ENCODE measurements at regions not wholly inside any gene's neighbourhood (a gene's known extent, or its start where the extent isn't known, plus 50 kb on each side); places are given as distances from the start of the nearest gene placed in this dataset.

- ATAC-seq: no peak
- no peak for TF ChIP-seq ZNF70 (CRISPR knock-in tag; IDR thresholded peaks at IDR 0.05)
- TF ChIP-seq, protein P1, sequence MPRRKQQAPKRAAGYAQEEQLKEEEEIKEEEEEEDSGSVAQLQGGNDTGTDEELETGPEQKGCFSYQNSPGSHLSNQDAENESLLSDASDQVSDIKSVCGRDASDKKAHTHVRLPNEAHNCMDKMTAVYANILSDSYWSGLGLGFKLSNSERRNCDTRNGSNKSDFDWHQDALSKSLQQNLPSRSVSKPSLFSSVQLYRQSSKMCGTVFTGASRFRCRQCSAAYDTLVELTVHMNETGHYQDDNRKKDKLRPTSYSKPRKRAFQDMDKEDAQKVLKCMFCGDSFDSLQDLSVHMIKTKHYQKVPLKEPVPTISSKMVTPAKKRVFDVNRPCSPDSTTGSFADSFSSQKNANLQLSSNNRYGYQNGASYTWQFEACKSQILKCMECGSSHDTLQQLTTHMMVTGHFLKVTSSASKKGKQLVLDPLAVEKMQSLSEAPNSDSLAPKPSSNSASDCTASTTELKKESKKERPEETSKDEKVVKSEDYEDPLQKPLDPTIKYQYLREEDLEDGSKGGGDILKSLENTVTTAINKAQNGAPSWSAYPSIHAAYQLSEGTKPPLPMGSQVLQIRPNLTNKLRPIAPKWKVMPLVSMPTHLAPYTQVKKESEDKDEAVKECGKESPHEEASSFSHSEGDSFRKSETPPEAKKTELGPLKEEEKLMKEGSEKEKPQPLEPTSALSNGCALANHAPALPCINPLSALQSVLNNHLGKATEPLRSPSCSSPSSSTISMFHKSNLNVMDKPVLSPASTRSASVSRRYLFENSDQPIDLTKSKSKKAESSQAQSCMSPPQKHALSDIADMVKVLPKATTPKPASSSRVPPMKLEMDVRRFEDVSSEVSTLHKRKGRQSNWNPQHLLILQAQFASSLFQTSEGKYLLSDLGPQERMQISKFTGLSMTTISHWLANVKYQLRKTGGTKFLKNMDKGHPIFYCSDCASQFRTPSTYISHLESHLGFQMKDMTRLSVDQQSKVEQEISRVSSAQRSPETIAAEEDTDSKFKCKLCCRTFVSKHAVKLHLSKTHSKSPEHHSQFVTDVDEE (CRISPR knock-in tag; IDR thresholded peaks at IDR 0.05): no peak
- no peak for TF ChIP-seq ZFP30 (CRISPR knock-in tag; IDR thresholded peaks at IDR 0.05)
- TF ChIP-seq, protein P2, sequence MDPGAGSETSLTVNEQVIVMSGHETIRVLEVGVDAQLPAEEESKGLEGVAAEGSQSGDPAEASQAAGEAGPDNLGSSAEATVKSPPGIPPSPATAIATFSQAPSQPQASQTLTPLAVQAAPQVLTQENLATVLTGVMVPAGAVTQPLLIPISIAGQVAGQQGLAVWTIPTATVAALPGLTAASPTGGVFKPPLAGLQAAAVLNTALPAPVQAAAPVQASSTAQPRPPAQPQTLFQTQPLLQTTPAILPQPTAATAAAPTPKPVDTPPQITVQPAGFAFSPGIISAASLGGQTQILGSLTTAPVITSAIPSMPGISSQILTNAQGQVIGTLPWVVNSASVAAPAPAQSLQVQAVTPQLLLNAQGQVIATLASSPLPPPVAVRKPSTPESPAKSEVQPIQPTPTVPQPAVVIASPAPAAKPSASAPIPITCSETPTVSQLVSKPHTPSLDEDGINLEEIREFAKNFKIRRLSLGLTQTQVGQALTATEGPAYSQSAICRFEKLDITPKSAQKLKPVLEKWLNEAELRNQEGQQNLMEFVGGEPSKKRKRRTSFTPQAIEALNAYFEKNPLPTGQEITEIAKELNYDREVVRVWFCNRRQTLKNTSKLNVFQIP (CRISPR knock-in tag; IDR thresholded peaks at IDR 0.05; ENCODE audit: borderline replicate concordance, low read depth): no peak
- TF ChIP-seq, protein P3, sequence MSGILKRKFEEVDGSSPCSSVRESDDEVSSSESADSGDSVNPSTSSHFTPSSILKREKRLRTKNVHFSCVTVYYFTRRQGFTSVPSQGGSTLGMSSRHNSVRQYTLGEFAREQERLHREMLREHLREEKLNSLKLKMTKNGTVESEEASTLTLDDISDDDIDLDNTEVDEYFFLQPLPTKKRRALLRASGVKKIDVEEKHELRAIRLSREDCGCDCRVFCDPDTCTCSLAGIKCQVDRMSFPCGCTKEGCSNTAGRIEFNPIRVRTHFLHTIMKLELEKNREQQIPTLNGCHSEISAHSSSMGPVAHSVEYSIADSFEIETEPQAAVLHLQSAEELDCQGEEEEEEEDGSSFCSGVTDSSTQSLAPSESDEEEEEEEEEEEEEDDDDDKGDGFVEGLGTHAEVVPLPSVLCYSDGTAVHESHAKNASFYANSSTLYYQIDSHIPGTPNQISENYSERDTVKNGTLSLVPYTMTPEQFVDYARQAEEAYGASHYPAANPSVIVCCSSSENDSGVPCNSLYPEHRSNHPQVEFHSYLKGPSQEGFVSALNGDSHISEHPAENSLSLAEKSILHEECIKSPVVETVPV (CRISPR knock-in tag; IDR thresholded peaks at IDR 0.05): no peak
- no peak for TF ChIP-seq SNAI2 (CRISPR knock-in tag; IDR thresholded peaks at IDR 0.05)
- TF ChIP-seq CSDC2 (CRISPR knock-in tag; IDR thresholded peaks at IDR 0.05): no peak
- no peak for TF ChIP-seq ARNTL (CRISPR knock-in tag; IDR thresholded peaks at IDR 0.05; ENCODE audit: borderline replicate concordance, low read depth)
- TF ChIP-seq BACH2 (CRISPR knock-in tag; IDR thresholded peaks at IDR 0.05; ENCODE audit: borderline replicate concordance): no peak
- TF ChIP-seq ZFP3 (CRISPR knock-in tag; IDR thresholded peaks at IDR 0.05): no peak
- TF ChIP-seq OSR1 (CRISPR knock-in tag; IDR thresholded peaks at IDR 0.05): no peak
- no peak for TF ChIP-seq ZNF8 (CRISPR knock-in tag; IDR thresholded peaks at IDR 0.05)
- TF ChIP-seq GLIS3 (CRISPR knock-in tag; IDR thresholded peaks at IDR 0.05): no peak
- TF ChIP-seq TCF4 (CRISPR knock-in tag; IDR thresholded peaks at IDR 0.05; ENCODE audit: borderline replicate concordance): no peak
- no peak for TF ChIP-seq PATZ1 (CRISPR knock-in tag; IDR thresholded peaks at IDR 0.05; ENCODE audit: borderline replicate concordance)
These were observed 735.3 kb downstream of the PCDH18 start for GRCh38 chr4:136796953-136797352.

- ATAC-seq: no peak
- TF ChIP-seq PPARA (CRISPR knock-in tag; IDR thresholded peaks at IDR 0.05; ENCODE audit: borderline replicate concordance): no peak
- TF ChIP-seq ARNTL (CRISPR knock-in tag; IDR thresholded peaks at IDR 0.05; ENCODE audit: borderline replicate concordance, low read depth): no peak
- TF ChIP-seq ZFP30 (CRISPR knock-in tag; IDR thresholded peaks at IDR 0.05): no peak
- no peak for TF ChIP-seq ESRRG (CRISPR knock-in tag; IDR thresholded peaks at IDR 0.05)
- no peak for TF ChIP-seq CREB5 (CRISPR knock-in tag; IDR thresholded peaks at IDR 0.05; ENCODE audit: low read depth)
- no peak for TF ChIP-seq BACH2 (CRISPR knock-in tag; IDR thresholded peaks at IDR 0.05; ENCODE audit: borderline replicate concordance)
- TF ChIP-seq ZC3H10 (CRISPR knock-in tag; IDR thresholded peaks at IDR 0.05): no peak
- no peak for TF ChIP-seq ZFP3 (CRISPR knock-in tag; IDR thresholded peaks at IDR 0.05)
- TF ChIP-seq, protein P2 (CRISPR knock-in tag; IDR thresholded peaks at IDR 0.05; ENCODE audit: borderline replicate concordance, low read depth): no peak
- TF ChIP-seq GLIS3 (CRISPR knock-in tag; IDR thresholded peaks at IDR 0.05): no peak
- no peak for TF ChIP-seq OSR1 (CRISPR knock-in tag; IDR thresholded peaks at IDR 0.05)
- TF ChIP-seq SNAI2 (CRISPR knock-in tag; IDR thresholded peaks at IDR 0.05): no peak
These were observed 738.4 kb downstream of the PCDH18 start for GRCh38 chr4:136793848-136794247.

Data from SK-N-SH treated with all-trans-retinoic acid at 6 μM for 48 hours (cell line).